OCI-LY7 (cell line): ENCODE measurements at regions not wholly inside any gene's neighbourhood (a gene's known extent, or its start where the extent isn't known, plus 50 kb on each side); places are given as distances from the start of the nearest gene placed in this dataset.

Experiments
- CTCF ChIP-seq: fragments of 200-600 bp; sonication (generic); conservative IDR thresholded peaks from 2 replicates; pipeline ENCODE4 v1.5.1; 2014; ENCODE audit warnings: mild to moderate bottlenecking, antibody characterized with exemption, low read length, moderate library complexity, mixed read lengths
- EZH2phosphoT487 ChIP-seq: fragments of 200-600 bp; sonication (generic); IDR thresholded peaks from 2 replicates; pipeline ENCODE4 v1.6.1; 2018; ENCODE audit warnings: low read depth, borderline replicate concordance, mild to moderate bottlenecking, mixed run types, antibody characterized with exemption, low read length, moderate library complexity, mixed read lengths

GRCh38 chr11:116396331-116396730 lies 376.5 kb downstream of the BUD13 start:
- TF ChIP-seq CTCF (no peak), EZH2phosphoT487 (no peak)
